GM12878 (cell line): ENCODE measurements at regions not wholly inside any gene's neighbourhood (a gene's known extent, or its start where the extent isn't known, plus 50 kb on each side); places are given as distances from the start of the nearest gene placed in this dataset.

Experiments used
- ATAC-seq: fragments of 200-7000 bp; cut with Tn5 transposase; 3 replicates; pipeline ENCODE4 v1.9.1; 2020; ENCODE audit warnings: mild to moderate bottlenecking, moderate library complexity
- BruUV-seq: library from RNA; stranded (reverse); fragments of 400-500 nt; replicated peaks from 2 replicates; lab custom pipeline; 2021; lab: Mats Ljungman, UMichigan
- CTCF ChIA-PET: fragments of 300-600 bp; sonication (Branson Sonifier 250); formaldehyde crosslinking; extraction: SDS; loops from one replicate; lab custom pipeline; 2021; ENCODE audit warnings: inconsistent platforms; lab: Yijun Ruan, JAX
- POLR2A ChIA-PET: fragments of 350-600 bp; formaldehyde crosslinking; extraction: SDS; loops from one replicate; lab custom pipeline; 2021; ENCODE audit warnings: inconsistent platforms; lab: Charles Lee
- RAD21 ChIA-PET: fragments of 300-600 bp; sonication (Branson Sonifier 250); formaldehyde crosslinking; loops from one replicate; lab custom pipeline; 2023; ENCODE audit warnings: antibody characterized with exemption; ENCODE audit not compliant: unreplicated experiment; lab: Charles Lee
- SMC1A ChIA-PET: fragments of 300-600 bp; sonication (Branson Sonifier 250); formaldehyde crosslinking; loops from one replicate; lab custom pipeline; 2023; ENCODE audit not compliant: unreplicated experiment, uncharacterized antibody; lab: Charles Lee
- DNase-seq: peaks from one replicate; pipeline ENCODE4 v3.0.0-alpha.2; 2011; ENCODE audit warnings: low read depth, low spot score
- FAIRE-seq: peaks from 3 replicates; lab custom pipeline; 2011; peaks lifted over from hg19 to GRCh38; lab: Jason Lieb, UNC
- H2AFZ ChIP-seq: 2 replicates; pipeline ENCODE4 v1.6.0; 2011; ENCODE audit warnings: low read depth, low read length, control low read depth; ENCODE audit not compliant: control insufficient read depth
- H3K27ac ChIP-seq: 2 replicates; pipeline ENCODE4 v1.5.1; 2011; ENCODE audit warnings: control low read depth; ENCODE audit not compliant: control insufficient read depth, insufficient read depth
- H3K27me3 ChIP-seq, 2 experiments: replicated peaks in 1 of 2; 2 replicates each; pipeline versions ENCODE4 v1.6.0 to v1.6.1; 2011; ENCODE audit warnings: low read length in 1 of 2; ENCODE audit not compliant: control insufficient read depth in 2 of 2, insufficient read depth in 2 of 2
- H3K36me3 ChIP-seq, 2 experiments: 2 replicates each; pipeline ENCODE4 v1.5.1; 2011; ENCODE audit warnings: low read length in 1 of 2; ENCODE audit not compliant: control insufficient read depth in 2 of 2, insufficient read depth in 2 of 2
- H3K4me1 ChIP-seq: 2 replicates; pipeline ENCODE4 v1.6.1; 2011; ENCODE audit warnings: mild to moderate bottlenecking, low read length, moderate library complexity, mixed read lengths; ENCODE audit not compliant: control insufficient read depth, insufficient read depth
- H3K4me2 ChIP-seq: 2 replicates; pipeline ENCODE4 v1.6.0; 2011; ENCODE audit warnings: control low read depth; ENCODE audit not compliant: control insufficient read depth, insufficient read depth
- H3K4me3 ChIP-seq: fragments of 200-600 bp; sonication (generic); 2 replicates; pipeline ENCODE4 v1.5.1; 2016
- H3K79me2 ChIP-seq: 2 replicates; pipeline ENCODE4 v1.6.0; 2011; ENCODE audit warnings: low read length; ENCODE audit not compliant: control insufficient read depth, insufficient read depth
- H3K9ac ChIP-seq: 2 replicates; pipeline ENCODE4 v1.8.0; 2011; ENCODE audit warnings: low read length, control low read depth, mixed read lengths; ENCODE audit not compliant: control insufficient read depth, insufficient read depth
- H3K9me3 ChIP-seq: replicated peaks from 3 replicates; pipeline ENCODE4 v1.5.1; 2011; ENCODE audit warnings: mild to moderate bottlenecking, low read length; ENCODE audit not compliant: control insufficient read depth, insufficient read depth
- H4K20me1 ChIP-seq: 2 replicates; pipeline ENCODE4 v1.6.0; 2011; ENCODE audit not compliant: control insufficient read depth, insufficient read depth
- BACH1 ChIP-seq: fragments of 450-650 bp; IDR thresholded peaks from 2 replicates; pipeline ENCODE4 v1.6.1; 2017; ENCODE audit warnings: mild to moderate bottlenecking, borderline replicate concordance
- BCLAF1 ChIP-seq: fragments of 450-650 bp; IDR thresholded peaks from 2 replicates; pipeline ENCODE4 v1.6.1; 2017; ENCODE audit warnings: antibody characterized with exemption, mild to moderate bottlenecking, moderate library complexity
- HDGF ChIP-seq: fragments of 450-650 bp; IDR thresholded peaks from 2 replicates; pipeline ENCODE4 v1.6.1; 2016; ENCODE audit warnings: antibody characterized with exemption
- JUND ChIP-seq: IDR thresholded peaks from 2 replicates; pipeline ENCODE4 v1.6.1; 2012; ENCODE audit warnings: low read depth, mild to moderate bottlenecking, low read length, improper control_type of control experiment, moderate library complexity
- NFIC ChIP-seq: IDR thresholded peaks from 2 replicates; pipeline ENCODE4 v1.6.1; 2012; ENCODE audit warnings: low read depth, mild to moderate bottlenecking, inconsistent platforms, low read length, moderate library complexity
- PRDM15 ChIP-seq: fragments of 450-650 bp; formaldehyde crosslinking; IDR thresholded peaks from 2 replicates; pipeline ENCODE4 v1.4.0; 2020; ENCODE audit warnings: mild to moderate bottlenecking, moderate library complexity
- REST ChIP-seq: IDR thresholded peaks from 2 replicates; pipeline ENCODE4 v1.6.1; 2012; ENCODE audit warnings: mild to moderate bottlenecking, low read depth, low read length
- SMAD5 ChIP-seq: IDR thresholded peaks from 2 replicates; pipeline ENCODE4 v1.6.1; 2016; ENCODE audit warnings: antibody characterized with exemption, low read depth
- SUZ12 ChIP-seq: fragments of 200-600 bp; sonication (generic); IDR thresholded peaks from one replicate; pipeline ENCODE4 v1.6.1; 2018; ENCODE audit warnings: antibody characterized with exemption, mild to moderate bottlenecking; ENCODE audit not compliant: unreplicated experiment
- ZNF217 ChIP-seq: fragments of 450-650 bp; IDR thresholded peaks from 2 replicates; pipeline ENCODE4 v1.6.1; 2017; ENCODE audit warnings: antibody characterized with exemption, mild to moderate bottlenecking
- ZNF384 ChIP-seq: IDR thresholded peaks from 2 replicates; pipeline ENCODE4 v1.6.1; 2012; ENCODE audit warnings: low read depth, mild to moderate bottlenecking, low read length, improper control_type of control experiment, borderline replicate concordance
- WGBS: methylation state at CpG from one replicate; pipeline ENCODE4 v1.1.6; 2016; ENCODE audit warnings: low lambda C conversion rate; ENCODE audit not compliant: insufficient replicate concordance, insufficient coverage; ENCODE audit errors: missing lambda C conversion rate; 5-methylcytosine and 5-hydroxymethylcytosine counted together
- in situ Hi-C: fragments of 300-500 bp; cut with MboI; formaldehyde crosslinking; loops from 9 replicates; pipeline ENCODE4 v1.14.3; 2018; ENCODE audit warnings: mixed read lengths
- intact Hi-C: fragments of 100-400 bp; cut with micrococcal nuclease; formaldehyde crosslinking; loops from one replicate; pipeline ENCODE4 v1.14.2; 2022; ENCODE audit not compliant: unreplicated experiment
- TF ChIP-seq, protein P1 (sequence below): fragments of 450-650 bp; IDR thresholded peaks from 2 replicates; pipeline ENCODE4 v1.6.1; 2017; ENCODE audit warnings: mild to moderate bottlenecking

DNA sequence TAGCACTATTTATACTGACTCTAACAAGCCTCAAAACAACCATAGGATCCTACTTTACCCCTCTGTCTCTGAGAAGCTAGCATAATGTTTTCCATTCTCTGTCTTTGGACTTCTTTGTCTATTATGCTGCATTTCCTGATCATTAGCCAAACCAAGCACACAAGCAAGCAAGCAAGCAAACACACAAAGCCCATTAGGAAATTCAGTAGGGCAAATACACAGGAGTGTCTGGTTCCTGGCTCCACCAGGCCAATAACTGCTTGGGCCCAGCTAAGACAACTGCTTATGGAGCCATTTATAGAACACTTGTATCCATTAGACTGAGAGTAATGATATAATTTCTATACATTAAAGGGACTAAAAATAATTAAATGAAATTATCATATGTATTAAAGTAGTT, 952.9 kb upstream of the EPHA7 start (continued):
- TF ChIP-seq ZNF384, result no peak
- no peak for TF ChIP-seq ZNF217

DNA sequence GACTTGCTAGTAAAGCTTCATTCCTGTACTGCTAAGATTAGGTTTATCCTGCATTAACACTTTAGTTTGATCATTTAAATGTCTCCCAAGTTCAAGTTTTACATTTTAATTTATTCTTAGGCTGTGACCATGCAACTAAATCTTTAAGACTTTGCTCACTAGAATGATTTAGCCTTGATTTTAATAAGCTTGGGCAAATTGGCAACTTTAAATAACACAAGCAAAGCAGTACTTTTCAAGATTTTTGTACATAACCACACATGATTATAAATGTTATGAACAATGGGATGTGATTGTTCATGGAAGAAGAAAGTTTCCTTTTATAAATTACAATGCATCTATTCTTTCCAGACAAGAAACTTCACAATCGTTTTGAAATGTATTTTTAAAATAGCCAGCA, 948.0 kb upstream of the EPHA7 start:
- ChIA-PET POLR2A (no interaction called here), SMC1A (no interaction called here), RAD21 (no interaction called here), CTCF (no interaction called here)
- no peak for DNase-seq
- H3K9me3 ChIP-seq, result no peaks in the 10 kb centered on the region
- no peaks in the 10 kb centered on the region for H3K36me3 ChIP-seq
- H4K20me1 ChIP-seq, result no peaks in the 10 kb centered on the region
- H3K4me3 ChIP-seq, result no peak overlapping the region
- FAIRE-seq, result no peak
- no peak for ATAC-seq
- H3K4me1 ChIP-seq, result no peaks in the 10 kb centered on the region
- H3K79me2 ChIP-seq, result no peaks in the 10 kb centered on the region
- H2AFZ ChIP-seq, result no peak overlapping the region
- H3K4me2 ChIP-seq, result no peak overlapping the region
- no peak overlapping the region for H3K27ac ChIP-seq
- no TSS peak for BruUV-seq
- intact Hi-C loops (no loop called here), in situ Hi-C loops (no loop called here)
- no peaks in the 10 kb centered on the region for H3K27me3 ChIP-seq
- WGBS, result 0% methylated on average over 1 of the region's 1 CpG
- no peak overlapping the region for H3K9ac ChIP-seq
- no peak for TF ChIP-seq PRDM15
- TF ChIP-seq BACH1, result no peak
- no peak for TF ChIP-seq ZNF217
- TF ChIP-seq, protein P1, sequence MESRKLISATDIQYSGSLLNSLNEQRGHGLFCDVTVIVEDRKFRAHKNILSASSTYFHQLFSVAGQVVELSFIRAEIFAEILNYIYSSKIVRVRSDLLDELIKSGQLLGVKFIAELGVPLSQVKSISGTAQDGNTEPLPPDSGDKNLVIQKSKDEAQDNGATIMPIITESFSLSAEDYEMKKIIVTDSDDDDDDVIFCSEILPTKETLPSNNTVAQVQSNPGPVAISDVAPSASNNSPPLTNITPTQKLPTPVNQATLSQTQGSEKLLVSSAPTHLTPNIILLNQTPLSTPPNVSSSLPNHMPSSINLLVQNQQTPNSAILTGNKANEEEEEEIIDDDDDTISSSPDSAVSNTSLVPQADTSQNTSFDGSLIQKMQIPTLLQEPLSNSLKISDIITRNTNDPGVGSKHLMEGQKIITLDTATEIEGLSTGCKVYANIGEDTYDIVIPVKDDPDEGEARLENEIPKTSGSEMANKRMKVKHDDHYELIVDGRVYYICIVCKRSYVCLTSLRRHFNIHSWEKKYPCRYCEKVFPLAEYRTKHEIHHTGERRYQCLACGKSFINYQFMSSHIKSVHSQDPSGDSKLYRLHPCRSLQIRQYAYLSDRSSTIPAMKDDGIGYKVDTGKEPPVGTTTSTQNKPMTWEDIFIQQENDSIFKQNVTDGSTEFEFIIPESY, result no peak
- TF ChIP-seq REST, result no peak
- no peak for TF ChIP-seq JUND
- TF ChIP-seq SUZ12, result no peak
- no peak for TF ChIP-seq NFIC
- no peak for TF ChIP-seq BCLAF1
- TF ChIP-seq SMAD5, result no peak
- no peak for TF ChIP-seq HDGF
